ENCODE measurements at regions not wholly inside any gene's neighbourhood (a gene's known extent, or its start where the extent isn't known, plus 50 kb on each side); places are given as distances from the start of the nearest gene placed in this dataset.
A peak's percentile ranks its signal among the peaks of the same experiment; 100 is the strongest.

- DNase-seq, result no peak
These were observed 95.4 kb downstream of the MRM1 start for GRCh38 chr17:36696805-36697204.

GRCh38 chr17:36697903-36698530 is 96.6 kb downstream of the MRM1 start:
- no peak for DNase-seq

GRCh38 chr17:36701429-36702099 is 100.2 kb downstream of the MRM1 start:
- no peak for DNase-seq

- DNase-seq, result no peak
These were observed 101.3 kb downstream of the MRM1 start for GRCh38 chr17:36702636-36703035.

GRCh38 chr17:36703860-36704266 is 102.5 kb downstream of the MRM1 start:
- no peak for DNase-seq

GRCh38 chr17:36705283-36705795 is 104.0 kb downstream of the MRM1 start:
- DNase-seq, result no peak

GRCh38 chr17:36705874-36706731 is 104.7 kb downstream of the MRM1 start:
- peak; percentile 75 for DNase-seq

- DNase-seq, result no peak
These were observed 106.5 kb downstream of the MRM1 start for GRCh38 chr17:36707904-36708303.

- DNase-seq, result no peak
These were observed 113.4 kb downstream of the MRM1 start for GRCh38 chr17:36714789-36715188.

- no peak for DNase-seq
These were observed 114.6 kb downstream of the MRM1 start for GRCh38 chr17:36715951-36716350.

- DNase-seq, result no peak
These were observed 115.7 kb downstream of the MRM1 start for GRCh38 chr17:36717088-36717487.

GRCh38 chr17:36720131-36720530 is 118.7 kb downstream of the MRM1 start:
- DNase-seq, result no peak

GRCh38 chr17:36721560-36722120 is 120.3 kb downstream of the MRM1 start:
- peak; percentile 98 for DNase-seq

GRCh38 chr17:36722121-36722902 is 120.9 kb downstream of the MRM1 start:
- DNase-seq, result peak; percentile 95

- DNase-seq, result peak; percentile 61
These were observed 121.5 kb downstream of the MRM1 start for GRCh38 chr17:36722903-36723263.

- no peak for DNase-seq
These were observed 122.2 kb downstream of the MRM1 start for GRCh38 chr17:36723459-36724025.

- DNase-seq, result no peak
These were observed 124.8 kb downstream of the MRM1 start for GRCh38 chr17:36726199-36726598.

- DNase-seq, result no peak
These were observed 125.7 kb downstream of the MRM1 start for GRCh38 chr17:36727052-36727451.

- DNase-seq, result no peak
These were observed 126.2 kb downstream of the MRM1 start for GRCh38 chr17:36727577-36727976.

GRCh38 chr17:36728030-36728991 is 126.9 kb downstream of the MRM1 start:
- peak; percentile 43 for DNase-seq

All from NCI-H1436 (cell line).